ENCODE measurements at regions not wholly inside any gene's neighbourhood (a gene's known extent, or its start where the extent isn't known, plus 50 kb on each side); places are given as distances from the start of the nearest gene placed in this dataset.
"Not testable (repeated sequence)": the region's sequence is repeated elsewhere in the genome, so short reads cannot be mapped to it uniquely, and the experiment has no call there.

- no peak for TF ChIP-seq POU6F1 (CRISPR knock-in tag; IDR thresholded peaks at IDR 0.05; ENCODE audit: borderline replicate concordance, low read depth)
- TF ChIP-seq SNAI2 (CRISPR knock-in tag; IDR thresholded peaks at IDR 0.05) = no peak
- no peak for TF ChIP-seq ZFP3 (CRISPR knock-in tag; IDR thresholded peaks at IDR 0.05)
- no peak for TF ChIP-seq ZNF565 (CRISPR knock-in tag; conservative IDR thresholded peaks at IDR 0.05; ENCODE audit: low read depth)
- TF ChIP-seq, protein P1, sequence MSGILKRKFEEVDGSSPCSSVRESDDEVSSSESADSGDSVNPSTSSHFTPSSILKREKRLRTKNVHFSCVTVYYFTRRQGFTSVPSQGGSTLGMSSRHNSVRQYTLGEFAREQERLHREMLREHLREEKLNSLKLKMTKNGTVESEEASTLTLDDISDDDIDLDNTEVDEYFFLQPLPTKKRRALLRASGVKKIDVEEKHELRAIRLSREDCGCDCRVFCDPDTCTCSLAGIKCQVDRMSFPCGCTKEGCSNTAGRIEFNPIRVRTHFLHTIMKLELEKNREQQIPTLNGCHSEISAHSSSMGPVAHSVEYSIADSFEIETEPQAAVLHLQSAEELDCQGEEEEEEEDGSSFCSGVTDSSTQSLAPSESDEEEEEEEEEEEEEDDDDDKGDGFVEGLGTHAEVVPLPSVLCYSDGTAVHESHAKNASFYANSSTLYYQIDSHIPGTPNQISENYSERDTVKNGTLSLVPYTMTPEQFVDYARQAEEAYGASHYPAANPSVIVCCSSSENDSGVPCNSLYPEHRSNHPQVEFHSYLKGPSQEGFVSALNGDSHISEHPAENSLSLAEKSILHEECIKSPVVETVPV (CRISPR knock-in tag; IDR thresholded peaks at IDR 0.05) = no peak
Measured at GRCh38 chr16:47816511-47816910, 339.3 kb downstream of the ABCC12 start (continued).

DNA sequence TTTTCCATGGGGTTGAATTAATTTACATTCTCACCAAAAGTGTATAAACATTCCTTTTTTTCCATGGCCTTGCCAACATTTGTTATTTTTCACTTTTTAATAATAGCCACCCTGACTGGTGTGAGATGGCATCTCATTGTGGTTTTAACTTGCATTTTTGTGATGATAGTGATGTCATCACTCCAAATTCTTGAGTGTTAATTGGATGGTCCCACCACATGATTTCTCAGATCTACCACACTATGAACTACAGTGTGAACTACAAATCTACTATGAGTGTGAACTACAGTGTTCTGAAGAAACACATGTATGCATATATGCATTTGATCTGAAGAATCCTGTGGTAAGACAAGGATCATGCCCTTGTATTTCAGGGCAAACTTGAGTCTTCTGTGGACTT lies 340.1 kb downstream of the ABCC12 start:
- no peak for ATAC-seq
- TF ChIP-seq PPARA (CRISPR knock-in tag; IDR thresholded peaks at IDR 0.05; ENCODE audit: borderline replicate concordance) (no peak), ZNF565 (CRISPR knock-in tag; conservative IDR thresholded peaks at IDR 0.05; ENCODE audit: low read depth) (no peak), TCF4 (CRISPR knock-in tag; IDR thresholded peaks at IDR 0.05; ENCODE audit: borderline replicate concordance) (no peak), CSDC2 (CRISPR knock-in tag; IDR thresholded peaks at IDR 0.05) (no peak), ZFP30 (CRISPR knock-in tag; IDR thresholded peaks at IDR 0.05) (no peak), ISL1 (CRISPR knock-in tag; IDR thresholded peaks at IDR 0.05) (no peak), RARB (CRISPR knock-in tag; IDR thresholded peaks at IDR 0.05) (no peak), ZFP3 (CRISPR knock-in tag; IDR thresholded peaks at IDR 0.05) (no peak), ZNF8 (CRISPR knock-in tag; IDR thresholded peaks at IDR 0.05) (no peak), ESRRG (CRISPR knock-in tag; IDR thresholded peaks at IDR 0.05) (no peak)
- TF ChIP-seq, protein P2, sequence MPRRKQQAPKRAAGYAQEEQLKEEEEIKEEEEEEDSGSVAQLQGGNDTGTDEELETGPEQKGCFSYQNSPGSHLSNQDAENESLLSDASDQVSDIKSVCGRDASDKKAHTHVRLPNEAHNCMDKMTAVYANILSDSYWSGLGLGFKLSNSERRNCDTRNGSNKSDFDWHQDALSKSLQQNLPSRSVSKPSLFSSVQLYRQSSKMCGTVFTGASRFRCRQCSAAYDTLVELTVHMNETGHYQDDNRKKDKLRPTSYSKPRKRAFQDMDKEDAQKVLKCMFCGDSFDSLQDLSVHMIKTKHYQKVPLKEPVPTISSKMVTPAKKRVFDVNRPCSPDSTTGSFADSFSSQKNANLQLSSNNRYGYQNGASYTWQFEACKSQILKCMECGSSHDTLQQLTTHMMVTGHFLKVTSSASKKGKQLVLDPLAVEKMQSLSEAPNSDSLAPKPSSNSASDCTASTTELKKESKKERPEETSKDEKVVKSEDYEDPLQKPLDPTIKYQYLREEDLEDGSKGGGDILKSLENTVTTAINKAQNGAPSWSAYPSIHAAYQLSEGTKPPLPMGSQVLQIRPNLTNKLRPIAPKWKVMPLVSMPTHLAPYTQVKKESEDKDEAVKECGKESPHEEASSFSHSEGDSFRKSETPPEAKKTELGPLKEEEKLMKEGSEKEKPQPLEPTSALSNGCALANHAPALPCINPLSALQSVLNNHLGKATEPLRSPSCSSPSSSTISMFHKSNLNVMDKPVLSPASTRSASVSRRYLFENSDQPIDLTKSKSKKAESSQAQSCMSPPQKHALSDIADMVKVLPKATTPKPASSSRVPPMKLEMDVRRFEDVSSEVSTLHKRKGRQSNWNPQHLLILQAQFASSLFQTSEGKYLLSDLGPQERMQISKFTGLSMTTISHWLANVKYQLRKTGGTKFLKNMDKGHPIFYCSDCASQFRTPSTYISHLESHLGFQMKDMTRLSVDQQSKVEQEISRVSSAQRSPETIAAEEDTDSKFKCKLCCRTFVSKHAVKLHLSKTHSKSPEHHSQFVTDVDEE (CRISPR knock-in tag; IDR thresholded peaks at IDR 0.05) = no peak
- TF ChIP-seq, protein P3, sequence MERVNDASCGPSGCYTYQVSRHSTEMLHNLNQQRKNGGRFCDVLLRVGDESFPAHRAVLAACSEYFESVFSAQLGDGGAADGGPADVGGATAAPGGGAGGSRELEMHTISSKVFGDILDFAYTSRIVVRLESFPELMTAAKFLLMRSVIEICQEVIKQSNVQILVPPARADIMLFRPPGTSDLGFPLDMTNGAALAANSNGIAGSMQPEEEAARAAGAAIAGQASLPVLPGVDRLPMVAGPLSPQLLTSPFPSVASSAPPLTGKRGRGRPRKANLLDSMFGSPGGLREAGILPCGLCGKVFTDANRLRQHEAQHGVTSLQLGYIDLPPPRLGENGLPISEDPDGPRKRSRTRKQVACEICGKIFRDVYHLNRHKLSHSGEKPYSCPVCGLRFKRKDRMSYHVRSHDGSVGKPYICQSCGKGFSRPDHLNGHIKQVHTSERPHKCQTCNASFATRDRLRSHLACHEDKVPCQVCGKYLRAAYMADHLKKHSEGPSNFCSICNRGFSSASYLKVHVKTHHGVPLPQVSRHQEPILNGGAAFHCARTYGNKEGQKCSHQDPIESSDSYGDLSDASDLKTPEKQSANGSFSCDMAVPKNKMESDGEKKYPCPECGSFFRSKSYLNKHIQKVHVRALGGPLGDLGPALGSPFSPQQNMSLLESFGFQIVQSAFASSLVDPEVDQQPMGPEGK (CRISPR knock-in tag; IDR thresholded peaks at IDR 0.05; ENCODE audit: borderline replicate concordance) = no peak

- ATAC-seq = not testable (repeated sequence)
Measured at GRCh38 chr16:47811758-47812157, 344.0 kb downstream of the ABCC12 start.

- no peak for ATAC-seq
- TF ChIP-seq BACH2 (CRISPR knock-in tag; IDR thresholded peaks at IDR 0.05; ENCODE audit: borderline replicate concordance) = no peak
- no peak for TF ChIP-seq ZNF565 (CRISPR knock-in tag; conservative IDR thresholded peaks at IDR 0.05; ENCODE audit: low read depth)
- TF ChIP-seq ZC3H10 (CRISPR knock-in tag; IDR thresholded peaks at IDR 0.05) = no peak
- no peak for TF ChIP-seq SNAI2 (CRISPR knock-in tag; IDR thresholded peaks at IDR 0.05)
- TF ChIP-seq, protein P1 (CRISPR knock-in tag; IDR thresholded peaks at IDR 0.05) = no peak
- no peak for TF ChIP-seq CSDC2 (CRISPR knock-in tag; IDR thresholded peaks at IDR 0.05)
- no peak for TF ChIP-seq GLIS3 (CRISPR knock-in tag; IDR thresholded peaks at IDR 0.05)
- no peak for TF ChIP-seq CREB5 (CRISPR knock-in tag; IDR thresholded peaks at IDR 0.05; ENCODE audit: low read depth)
- TF ChIP-seq TCF4 (CRISPR knock-in tag; IDR thresholded peaks at IDR 0.05; ENCODE audit: borderline replicate concordance) = no peak
- TF ChIP-seq ZFP3 (CRISPR knock-in tag; IDR thresholded peaks at IDR 0.05) = no peak
- no peak for TF ChIP-seq TOX (CRISPR knock-in tag; IDR thresholded peaks at IDR 0.05; ENCODE audit: borderline replicate concordance)
- TF ChIP-seq OSR1 (CRISPR knock-in tag; IDR thresholded peaks at IDR 0.05) = no peak
- TF ChIP-seq ZFP30 (CRISPR knock-in tag; IDR thresholded peaks at IDR 0.05) = no peak
- TF ChIP-seq ESRRG (CRISPR knock-in tag; IDR thresholded peaks at IDR 0.05) = no peak
- TF ChIP-seq, protein P3 (CRISPR knock-in tag; IDR thresholded peaks at IDR 0.05; ENCODE audit: borderline replicate concordance) = no peak
- no peak for TF ChIP-seq POU6F1 (CRISPR knock-in tag; IDR thresholded peaks at IDR 0.05; ENCODE audit: borderline replicate concordance, low read depth)
Measured at GRCh38 chr16:47806309-47806847, 345.2 kb downstream of the PHKB start.

Measured in SK-N-SH treated with all-trans-retinoic acid at 6 μM for 48 hours (cell line).